Left cardiac atrium (tissue), 4 donors: ENCODE measurements at regions not wholly inside any gene's neighbourhood (a gene's known extent, or its start where the extent isn't known, plus 50 kb on each side); places are given as distances from the start of the nearest gene placed in this dataset.

Experiments used
- ATAC-seq, 2 donors: fragments of 200-7000 bp; cut with Tn5 transposase; one replicate each; pipeline ENCODE4 v1.9.1; 2020; ENCODE audit warnings: mild to moderate bottlenecking in 2 of 2, moderate library complexity in 2 of 2
- DNase-seq: peaks from one replicate; pipeline ENCODE4 v3.0.0-alpha.2; 2020
- intact Hi-C, 2 donors: fragments of 100-400 bp; cut with DNase I; formaldehyde crosslinking; loops; one replicate each; pipeline versions ENCODE4 v1.14.1 to v1.15.1; 2022 to 2023
- donor health status: DM: no; HTN: yes; CAD: no.
- donor health status: DM: no; HTN: yes; CAD: no; lungs with severe emphysema.
- donor health status: DM: yes; HTN: yes; CAD: no.
- donor health status: Dilated cardiomyopathy.

DNA sequence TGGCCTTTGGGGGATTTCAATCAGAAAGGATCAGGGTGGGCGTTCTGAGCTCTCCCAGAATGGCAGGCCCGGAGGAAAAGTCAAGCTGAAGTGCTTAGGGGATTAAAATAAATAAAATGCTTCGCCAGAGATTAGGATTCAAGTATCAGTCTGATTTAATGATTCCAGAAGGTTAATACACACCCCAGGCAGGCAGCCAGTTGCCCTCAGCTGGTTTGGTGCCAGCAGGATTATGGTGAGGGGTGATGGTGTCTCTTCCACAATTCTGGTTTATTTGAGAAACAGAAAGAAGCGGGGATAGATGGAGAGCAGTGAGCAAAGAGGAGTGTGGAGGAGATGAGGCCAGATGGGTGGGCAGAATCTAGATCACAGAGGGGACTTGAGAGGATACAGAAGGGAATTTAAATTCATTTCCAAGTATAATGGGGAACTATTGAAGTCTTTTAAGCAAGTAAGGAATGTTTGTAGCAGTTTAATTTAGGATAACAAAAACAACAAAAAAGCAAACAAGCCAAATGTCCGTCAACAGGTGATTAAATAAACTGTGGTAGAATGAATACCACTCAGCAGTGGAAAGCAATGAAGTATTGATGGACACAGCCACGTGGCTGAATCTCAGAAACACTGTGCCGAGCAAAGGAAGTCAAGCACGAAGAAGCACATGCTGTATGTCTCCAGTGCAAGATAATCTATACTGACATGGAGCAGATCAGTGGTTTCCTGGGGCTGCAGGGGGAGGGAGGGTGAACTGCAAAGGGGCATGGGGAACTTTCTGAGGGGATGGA, 297.7 kb downstream of the MSX2 start:
- intact Hi-C loops, result no loop called here
- DNase-seq (no peak), ATAC-seq (no peak)

DNA sequence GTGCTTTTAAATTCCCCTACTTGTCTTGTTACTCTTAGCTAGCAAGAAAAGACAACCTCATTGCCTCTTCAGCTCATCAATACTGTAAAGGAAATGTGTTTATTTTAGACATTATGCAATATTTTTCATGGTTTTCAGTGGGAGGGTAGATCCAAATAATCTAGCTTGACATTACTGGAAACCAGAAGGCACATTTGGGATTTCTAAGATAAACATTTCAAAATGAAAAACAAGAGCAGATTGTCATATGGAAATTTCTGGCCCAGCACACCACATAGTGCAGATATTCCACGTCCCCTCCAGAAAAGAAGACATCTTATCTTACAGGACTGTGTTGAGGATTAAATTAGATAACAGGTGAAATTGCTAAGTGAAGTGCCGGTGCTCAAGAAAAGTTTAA, 296.9 kb downstream of the MSX2 start:
- DNase-seq (no peak), ATAC-seq (no peak)
- intact Hi-C loops, result no loop called here

DNA sequence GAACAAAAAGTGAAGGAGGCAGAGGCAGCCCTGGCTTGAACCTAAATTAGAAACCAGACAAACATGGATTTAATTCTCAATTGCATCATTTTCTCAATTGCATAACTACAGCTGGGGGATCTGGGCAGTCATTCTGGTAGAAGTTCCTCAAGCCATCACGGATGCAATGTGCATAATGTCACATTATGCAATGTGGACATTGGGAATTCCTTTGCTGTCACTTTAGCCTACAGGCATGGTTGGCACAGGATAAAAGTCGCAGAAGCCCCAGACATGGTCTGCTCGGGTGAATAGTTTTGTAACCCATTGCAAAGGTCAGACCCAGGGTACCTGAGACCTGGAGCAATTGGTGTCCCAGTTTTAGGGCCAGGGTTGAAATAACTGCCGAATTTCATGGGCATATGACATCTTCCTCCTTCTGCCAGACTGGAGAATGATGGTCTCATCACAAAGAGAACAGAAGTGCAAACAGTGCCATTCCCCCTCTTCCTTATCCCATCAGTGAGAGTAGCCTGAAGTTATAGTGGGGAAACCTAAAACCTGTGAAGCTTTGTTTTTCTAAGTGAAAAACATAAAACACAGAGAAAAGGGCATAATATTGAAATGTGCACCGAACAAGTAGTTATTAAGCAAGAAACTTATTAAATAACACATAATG, 290.8 kb downstream of the MSX2 start:
- ATAC-seq (peak in 1 of 2 donors; percentile 59), DNase-seq (no peak)
- intact Hi-C loops, result no loop called here

DNA sequence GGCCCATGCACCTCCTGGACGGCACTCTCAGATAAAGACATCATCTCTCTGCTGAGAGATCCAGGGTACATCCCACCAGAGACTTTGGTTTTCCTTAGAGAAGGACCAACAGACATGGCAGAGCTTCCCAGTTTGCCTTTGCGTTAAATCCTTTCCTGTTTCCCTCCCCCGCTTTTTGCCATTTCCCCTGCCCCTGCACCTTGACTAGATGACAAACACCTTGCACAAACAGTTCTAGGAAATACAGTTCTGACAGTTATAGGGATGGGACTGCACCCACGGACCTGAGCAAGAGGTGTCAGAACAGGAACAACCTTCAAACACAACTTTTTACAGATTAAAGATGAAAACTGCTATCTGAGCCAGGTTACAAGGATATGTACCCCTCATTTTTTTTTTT, 288.9 kb downstream of the MSX2 start:
- intact Hi-C loops, result no loop called here
- ATAC-seq, result no peak

DNA sequence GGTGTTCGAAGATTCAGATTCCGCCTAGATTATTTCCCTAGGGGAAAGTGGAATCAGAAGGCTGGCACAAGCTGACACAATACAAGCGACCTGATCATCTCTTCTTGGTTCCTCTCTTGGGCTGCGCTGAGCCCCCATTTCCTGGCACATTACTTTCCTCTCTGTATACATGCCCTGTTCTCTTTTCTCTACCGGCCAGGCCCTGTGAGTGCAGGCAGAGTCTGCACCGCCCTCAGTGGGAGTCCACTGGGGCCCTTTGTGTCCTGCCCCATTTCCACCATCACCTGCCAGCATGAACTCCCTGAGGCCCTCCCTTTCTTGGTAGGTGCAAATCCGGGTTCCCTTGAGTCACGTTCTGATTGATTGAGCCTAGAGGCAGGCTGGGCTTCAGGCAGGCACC, 287.9 kb downstream of the MSX2 start:
- DNase-seq (no peak), ATAC-seq (no peak)
- intact Hi-C loops, result no loop called here

More for the DNA sequence above, 288.9 kb downstream of the MSX2 start:
- no peak for DNase-seq

DNA sequence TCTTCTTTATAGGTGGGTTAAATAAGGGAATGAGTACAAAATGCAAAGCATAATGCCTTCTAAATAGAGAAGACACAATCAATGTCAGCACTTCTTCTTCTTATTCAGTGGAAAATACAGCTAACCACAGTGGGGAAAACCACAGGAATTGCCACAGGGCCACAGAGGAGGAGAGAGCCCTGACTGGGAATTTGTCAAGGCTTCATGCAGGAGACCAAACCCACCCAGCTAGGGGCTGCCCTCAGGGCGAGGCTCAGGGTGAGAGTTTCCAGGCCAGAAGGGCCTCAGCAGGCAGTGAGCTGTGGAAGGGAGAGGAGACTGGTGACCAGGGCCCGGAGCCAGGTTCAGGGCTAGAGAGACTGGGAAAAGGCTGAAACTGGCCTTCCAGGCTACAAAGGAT, 279.1 kb downstream of the MSX2 start:
- DNase-seq (no peak), ATAC-seq (no peak)
- intact Hi-C loops, result no loop called here

DNA sequence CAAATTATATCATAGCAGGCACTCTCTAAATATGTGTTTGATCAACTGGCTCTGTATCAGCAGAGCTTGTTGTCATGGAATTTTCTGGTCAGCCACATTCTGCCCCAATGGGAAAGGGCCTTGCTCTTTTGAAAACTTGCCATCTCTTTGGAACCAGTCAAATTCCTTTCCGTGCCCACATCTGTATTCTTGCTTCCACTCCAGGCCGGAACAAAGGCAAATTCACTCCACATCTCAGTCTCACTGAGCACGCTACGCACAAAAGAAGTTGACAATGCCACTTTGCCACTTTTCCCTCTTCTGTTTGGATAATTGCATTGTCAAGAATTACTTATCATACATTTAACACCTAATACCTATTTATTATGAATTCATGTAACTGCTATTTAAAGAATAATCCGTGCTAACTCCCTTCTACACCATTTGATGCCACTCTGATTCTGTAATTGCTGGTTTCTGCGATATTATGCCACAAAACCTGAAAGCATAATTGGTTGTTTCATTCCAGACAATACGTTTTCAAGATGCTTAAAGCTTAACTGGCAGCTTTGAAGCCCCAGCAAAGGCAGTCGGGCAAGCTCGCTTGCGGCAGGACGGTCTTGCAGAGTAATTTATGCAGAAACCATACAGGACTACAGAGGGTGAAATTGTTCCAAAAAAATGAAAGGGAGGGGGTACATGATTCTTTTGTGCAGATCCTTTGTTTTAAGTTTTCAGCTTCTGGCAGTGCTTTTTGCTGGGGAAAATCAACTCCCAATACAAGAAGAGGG, 277.7 kb downstream of the MSX2 start:
- ATAC-seq, result no peak
- DNase-seq, result no peak
- intact Hi-C loops, result no loop called here

DNA sequence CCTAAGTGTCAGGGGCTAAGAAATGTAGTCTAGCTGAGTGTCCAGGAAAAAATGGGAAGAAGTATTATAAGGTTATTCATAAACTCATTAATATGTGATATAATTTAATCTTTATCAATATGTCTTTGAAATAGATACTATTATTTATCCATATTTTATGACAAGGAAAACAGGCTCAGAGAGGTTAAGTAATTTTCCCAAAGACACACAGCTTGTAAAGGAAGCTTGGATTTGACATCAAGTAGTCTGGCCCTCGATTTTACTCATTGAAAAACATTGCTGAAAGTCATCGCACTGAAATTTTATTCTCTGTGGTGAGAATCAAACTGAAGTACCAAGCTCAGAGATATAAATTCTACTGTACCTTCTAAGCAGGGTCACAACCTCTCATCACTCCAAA, 276.9 kb downstream of the MSX2 start:
- no peak for ATAC-seq
- intact Hi-C loops, result no loop called here
- no peak for DNase-seq

DNA sequence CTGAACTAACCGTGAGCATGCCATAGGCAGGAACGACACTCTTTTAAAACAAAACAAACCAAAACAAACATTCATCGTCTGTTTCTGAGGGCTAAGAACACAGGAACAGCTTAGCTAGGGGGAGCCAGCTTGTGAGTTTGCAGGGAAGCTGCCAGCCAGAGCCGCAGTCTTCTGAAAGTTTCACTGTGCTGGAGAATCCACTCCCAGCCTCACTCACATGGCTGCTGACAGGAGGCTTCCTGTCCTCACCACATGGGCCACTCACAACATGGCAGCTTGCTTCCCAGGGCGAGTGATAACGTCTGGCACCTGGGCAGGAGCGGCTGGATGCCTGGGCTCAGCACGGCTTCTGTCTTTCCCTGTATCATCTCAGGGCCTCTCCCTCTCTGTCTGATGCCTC, 275.2 kb downstream of the MSX2 start:
- intact Hi-C loops, result no loop called here
- DNase-seq, result no peak
- no peak for ATAC-seq

DNA sequence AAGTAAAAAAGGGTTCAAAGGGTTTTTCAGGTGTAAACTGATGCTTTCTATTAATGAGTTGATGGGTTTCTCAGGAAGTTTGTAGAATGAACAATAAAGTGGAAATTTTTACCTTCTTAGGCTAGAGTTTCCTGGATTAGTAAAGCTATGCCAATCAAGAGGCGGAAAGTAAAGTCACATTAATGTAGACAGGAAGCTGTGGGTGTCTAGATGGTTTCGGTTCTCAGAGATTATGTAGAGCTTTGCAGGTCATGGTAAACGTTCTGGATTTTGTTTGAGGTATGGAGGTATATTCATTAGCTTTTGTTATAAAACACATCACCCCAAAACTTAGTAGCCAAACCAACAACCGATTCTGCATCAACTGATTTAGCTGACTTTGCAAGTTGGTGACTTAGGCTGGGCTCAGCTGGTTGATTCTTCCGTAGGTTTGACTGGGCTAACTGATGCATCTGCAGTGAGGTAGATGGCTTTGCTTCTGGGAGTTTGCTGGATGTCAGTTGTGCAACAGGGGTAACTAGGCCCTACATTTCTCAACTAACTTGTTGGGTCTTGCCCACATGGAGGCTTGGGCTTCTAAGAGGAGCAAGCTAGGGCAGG, 273.8 kb downstream of the MSX2 start:
- intact Hi-C loops, result no loop called here
- ATAC-seq, result no peak

DNA sequence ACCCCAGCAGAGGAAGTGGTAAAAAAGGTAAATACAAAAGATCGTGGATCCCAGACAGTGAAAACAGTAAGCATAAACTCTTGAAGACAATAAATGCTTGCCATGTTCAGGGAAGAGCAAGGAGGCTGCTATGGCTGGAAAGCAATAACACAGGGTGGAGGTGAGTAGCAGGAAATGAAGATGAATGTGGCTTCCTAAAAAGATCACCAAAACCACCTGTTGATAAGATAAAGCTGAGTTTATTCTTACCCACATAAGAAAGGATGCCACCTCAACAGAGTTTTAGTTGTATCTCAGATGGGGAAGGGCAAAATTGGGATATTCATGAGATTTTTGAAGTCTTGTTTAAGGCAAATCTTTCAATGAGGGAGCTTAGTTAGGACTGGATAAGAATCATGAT, 273.3 kb downstream of the MSX2 start:
- no peak for ATAC-seq
- DNase-seq, result no peak
- intact Hi-C loops, result no loop called here

More for the DNA sequence above, 273.8 kb downstream of the MSX2 start:
- DNase-seq, result no peak

DNA sequence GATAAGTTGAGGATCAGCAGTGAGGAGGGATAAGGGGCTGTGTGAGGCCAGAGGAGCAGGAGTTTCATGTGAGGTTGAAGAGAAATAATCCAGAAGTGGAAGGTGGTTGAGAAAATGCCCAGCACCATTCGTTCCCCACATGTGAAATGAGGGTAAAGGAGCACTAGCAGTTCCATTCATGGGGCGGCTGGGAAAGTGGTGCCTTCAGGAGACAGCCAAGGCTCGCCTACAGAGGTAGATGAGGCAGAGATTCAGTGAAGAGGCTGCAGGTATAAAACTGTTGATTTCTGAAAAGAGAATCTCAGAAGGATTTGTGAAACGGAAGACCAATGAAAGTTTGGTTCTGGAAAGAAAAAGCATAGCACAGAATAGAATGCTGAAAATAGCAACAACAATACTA, 272.6 kb downstream of the MSX2 start:
- DNase-seq (no peak), ATAC-seq (no peak)
- intact Hi-C loops, result no loop called here

DNA sequence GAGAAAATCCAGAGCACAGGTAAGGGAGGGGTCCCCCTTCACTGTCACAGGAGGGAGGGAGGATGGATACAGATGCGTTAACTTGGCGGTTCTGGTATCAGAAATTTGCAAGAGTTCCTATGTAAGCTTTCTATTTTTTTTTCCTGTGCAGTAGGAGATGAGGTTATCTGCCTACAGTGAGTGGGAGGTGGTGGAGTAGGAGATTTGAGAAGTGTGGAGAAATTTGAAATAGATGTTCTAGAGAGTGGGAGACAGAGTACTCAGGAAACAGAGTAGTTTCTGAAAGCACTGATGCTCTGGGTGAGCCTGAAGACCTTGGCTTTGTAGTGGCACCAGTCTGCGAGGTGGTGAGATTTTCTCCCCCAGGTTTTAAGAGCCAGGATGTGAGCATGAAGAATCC, 271.4 kb downstream of the MSX2 start:
- DNase-seq (no peak), ATAC-seq (no peak)
- intact Hi-C loops, result no loop called here

DNA sequence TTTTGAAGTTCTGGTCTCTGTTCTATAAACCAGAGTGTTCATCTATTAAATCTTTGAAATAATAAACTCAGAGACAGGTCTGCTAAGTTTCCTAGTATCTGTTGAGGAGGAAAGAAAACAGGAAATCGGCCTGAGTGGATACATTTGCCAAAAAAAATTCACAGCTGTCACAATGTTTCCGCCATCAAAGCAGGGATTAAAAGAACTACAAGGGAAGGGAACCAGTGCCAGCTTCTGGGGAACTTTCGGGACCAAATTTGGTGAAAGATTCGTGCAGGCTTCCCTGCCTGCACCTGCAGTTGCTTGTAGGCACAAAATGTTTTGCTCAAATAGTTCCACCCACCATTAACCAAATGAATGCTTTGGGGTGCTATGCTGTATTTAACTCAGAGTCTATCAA, 267.5 kb downstream of the MSX2 start:
- intact Hi-C loops, result no loop called here
- ATAC-seq (no peak), DNase-seq (no peak)

DNA sequence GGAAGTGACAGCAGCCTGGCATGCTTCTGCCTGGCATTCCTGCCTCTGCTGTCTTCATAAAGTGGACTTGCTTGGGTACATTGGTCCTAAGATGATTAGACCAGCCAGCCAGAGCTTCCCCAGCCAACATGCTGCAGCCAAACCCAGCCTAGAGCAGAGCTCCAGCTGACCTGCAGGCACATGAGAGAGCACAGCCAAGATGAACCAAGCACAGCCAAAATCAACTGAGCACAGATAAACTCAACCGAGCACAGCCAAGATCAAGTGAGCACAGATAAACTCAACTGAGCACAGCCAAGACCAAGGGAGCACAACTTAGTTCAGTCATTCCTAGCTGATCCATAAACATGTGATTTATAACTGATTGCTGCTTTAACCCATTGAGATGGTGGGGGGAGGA, 266.5 kb downstream of the MSX2 start:
- intact Hi-C loops, result no loop called here
- ATAC-seq (peak; percentile 89 to 95), DNase-seq (peak; percentile 64)

DNA sequence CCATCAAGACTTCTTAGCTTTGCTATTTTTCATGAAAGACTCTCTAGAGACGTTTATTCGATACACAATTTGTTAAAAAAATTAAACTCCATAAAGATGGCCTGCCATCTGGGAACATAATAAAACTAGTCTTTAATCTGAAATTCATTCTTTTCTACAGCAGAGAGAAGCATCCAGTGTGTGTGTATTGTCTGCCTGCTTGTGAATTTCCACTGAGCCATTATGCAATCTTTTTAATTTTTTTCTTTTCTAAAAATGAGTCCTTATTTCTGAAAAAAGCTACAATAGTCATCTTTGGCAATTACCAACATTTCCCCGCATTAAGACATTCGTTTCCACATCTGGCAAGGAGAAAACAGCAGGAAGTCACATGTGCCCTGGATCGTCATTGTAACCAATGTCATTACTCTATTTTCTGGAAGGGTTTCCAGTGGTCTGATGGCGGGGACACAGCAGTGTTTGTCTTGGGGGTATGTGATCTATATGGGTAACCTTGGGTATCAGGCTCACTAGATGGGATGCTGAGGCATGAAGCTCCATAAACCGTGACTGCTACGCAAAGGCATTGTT, 263.1 kb downstream of the MSX2 start:
- intact Hi-C loops, result no loop called here
- ATAC-seq (peak in 1 of 2 donors; percentile 66), DNase-seq (no peak)

DNA sequence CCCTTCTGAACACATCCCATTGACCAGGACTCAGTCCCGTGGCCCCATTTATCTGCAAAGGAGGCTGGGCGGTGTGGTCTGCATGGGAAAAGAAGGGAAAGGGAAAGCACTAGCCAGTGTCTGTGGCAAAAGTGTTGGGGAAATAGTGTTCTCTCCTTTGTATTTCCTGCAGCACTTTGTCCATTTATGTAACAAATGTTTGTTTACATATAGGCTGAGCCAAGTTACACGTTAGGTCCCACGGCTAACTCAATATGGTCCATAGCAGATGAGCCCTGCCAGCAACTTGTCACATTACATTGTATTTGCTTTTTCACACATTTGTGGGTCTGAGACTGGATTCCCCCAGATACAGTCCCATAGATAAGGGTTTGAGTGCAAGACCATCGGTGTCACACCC, 260.5 kb downstream of the MSX2 start:
- ATAC-seq, result no peak
- DNase-seq, result no peak
- intact Hi-C loops, result no loop called here

DNA sequence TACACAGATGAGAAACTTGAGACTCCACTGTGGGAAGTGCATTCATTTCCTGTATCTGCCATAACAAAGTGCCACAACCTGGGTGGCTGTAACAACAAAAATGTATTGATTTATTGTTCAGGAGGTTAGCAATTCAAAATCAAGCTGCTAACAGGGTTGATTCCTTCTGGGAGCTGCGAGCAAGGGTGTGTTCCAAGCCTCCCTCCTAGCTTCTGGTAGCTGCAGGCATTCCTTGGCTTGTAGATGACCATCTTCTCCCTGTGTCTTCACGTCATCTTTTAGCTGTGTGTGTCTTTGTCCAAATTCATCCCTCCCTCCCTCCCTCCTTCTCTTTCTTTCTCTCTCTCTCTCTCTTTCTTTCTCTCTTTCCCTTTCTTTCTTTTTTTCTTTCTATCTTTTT, 258.1 kb downstream of the MSX2 start:
- intact Hi-C loops, result no loop called here
- DNase-seq, result no peak
- ATAC-seq, result no peak

DNA sequence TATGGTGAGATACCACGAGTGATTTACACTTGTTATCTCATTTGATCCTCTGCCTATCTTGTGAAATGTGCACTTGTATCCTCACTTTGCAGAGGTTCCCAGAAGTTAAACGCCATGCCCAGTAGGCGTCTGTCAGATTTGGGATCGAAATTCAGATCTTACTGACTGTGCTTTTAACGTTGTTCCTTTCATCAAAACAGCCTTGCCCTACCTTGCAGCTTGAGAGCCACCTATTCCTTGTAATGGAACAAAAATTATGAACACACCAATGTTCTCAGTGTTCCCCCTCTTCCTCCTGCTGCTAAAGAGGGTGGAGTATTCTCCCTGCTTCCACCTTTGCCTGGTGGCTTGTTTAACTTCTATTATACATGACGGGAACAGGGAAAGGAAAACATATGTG, 257.0 kb downstream of the MSX2 start:
- ATAC-seq, result no peak
- intact Hi-C loops, result no loop called here
- no peak for DNase-seq

DNA sequence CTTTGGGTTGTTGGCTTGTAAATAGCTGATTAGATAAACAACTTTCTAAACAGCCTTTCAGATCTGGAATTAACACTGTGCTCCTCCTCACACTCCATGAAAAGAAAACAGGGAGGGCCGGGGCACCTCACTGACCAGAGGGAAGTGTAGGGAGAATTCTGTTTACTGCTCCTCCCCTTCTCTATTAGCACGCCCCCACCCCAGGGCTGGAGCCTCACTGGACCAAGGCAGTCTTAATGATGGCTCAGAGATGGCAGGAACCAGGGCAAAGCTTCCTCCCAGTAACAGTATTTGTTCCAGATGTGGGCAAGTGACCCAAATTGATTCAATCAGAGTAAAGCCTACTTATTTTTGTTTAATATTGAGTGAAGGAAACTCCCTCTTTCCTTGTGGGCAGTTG, 256.6 kb downstream of the MSX2 start:
- intact Hi-C loops, result no loop called here
- DNase-seq, result no peak
- no peak for ATAC-seq
